ENCODE measurements at regions not wholly inside any gene's neighbourhood (a gene's known extent, or its start where the extent isn't known, plus 50 kb on each side); places are given as distances from the start of the nearest gene placed in this dataset.

DNA sequence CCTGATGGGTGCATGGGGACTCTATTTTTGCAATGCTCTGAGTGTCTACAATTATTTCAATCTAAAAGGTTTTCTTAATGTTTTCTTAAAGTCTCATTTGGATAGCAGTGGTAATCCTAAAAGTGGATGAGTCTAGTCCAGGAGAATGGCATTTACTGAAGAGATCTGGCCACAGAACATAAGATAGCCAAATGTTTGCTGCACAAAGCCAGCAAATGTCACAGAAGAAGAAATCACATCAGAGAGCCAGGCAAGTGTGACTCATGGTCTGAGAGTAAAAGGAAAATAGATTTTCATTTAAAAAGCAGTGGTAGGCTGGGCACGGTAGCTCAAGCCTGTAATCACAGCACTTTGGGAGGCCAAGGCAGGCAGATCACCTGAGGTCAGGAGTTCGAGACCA lies 352.7 kb upstream of the GRAMD2B start:
- DNase-seq (ENCODE audit: low read depth in 2 of 2): no peak

DNA sequence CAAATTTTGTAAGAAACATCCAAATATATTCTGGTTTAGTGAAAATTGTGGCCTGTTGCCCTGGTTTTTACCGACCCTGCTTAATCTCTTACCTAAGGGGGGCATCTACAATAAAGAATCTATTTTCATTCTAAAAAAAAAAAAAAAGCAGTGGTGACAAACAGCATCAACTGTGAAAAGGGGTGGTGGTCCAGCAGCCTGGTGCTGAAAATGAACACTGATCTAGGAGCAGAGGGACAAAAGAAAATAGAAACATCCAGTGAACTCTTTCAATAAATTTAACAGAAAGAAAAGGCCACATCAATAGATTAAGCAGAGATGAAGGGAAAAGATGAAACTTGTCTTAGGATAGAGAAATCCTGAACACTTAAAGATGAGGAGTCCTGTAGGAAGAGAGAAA lies 348.7 kb upstream of the GRAMD2B start:
- DNase-seq (ENCODE audit: low read depth in 2 of 2): no peak

DNA sequence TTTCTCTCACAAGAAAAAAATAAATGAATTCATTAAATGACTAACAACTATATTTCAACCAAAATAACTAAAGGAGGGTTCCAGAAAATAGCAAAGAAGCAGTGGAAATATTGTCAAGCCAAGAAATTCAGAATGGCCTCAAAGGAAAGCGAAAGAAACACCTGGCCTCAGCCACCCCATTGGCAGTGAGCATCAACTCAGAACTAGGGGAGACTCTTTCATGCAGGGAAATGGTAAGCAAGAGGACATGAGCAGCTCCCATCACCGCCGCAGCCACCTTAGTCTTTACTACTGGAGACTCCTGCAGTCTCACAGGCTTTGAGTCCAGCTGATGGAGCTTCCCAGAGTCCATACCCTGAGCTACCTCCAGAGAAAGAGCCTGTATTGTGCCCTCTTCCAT lies 343.9 kb upstream of the GRAMD2B start:
- no peak for DNase-seq (ENCODE audit: low read depth in 2 of 2)

DNA sequence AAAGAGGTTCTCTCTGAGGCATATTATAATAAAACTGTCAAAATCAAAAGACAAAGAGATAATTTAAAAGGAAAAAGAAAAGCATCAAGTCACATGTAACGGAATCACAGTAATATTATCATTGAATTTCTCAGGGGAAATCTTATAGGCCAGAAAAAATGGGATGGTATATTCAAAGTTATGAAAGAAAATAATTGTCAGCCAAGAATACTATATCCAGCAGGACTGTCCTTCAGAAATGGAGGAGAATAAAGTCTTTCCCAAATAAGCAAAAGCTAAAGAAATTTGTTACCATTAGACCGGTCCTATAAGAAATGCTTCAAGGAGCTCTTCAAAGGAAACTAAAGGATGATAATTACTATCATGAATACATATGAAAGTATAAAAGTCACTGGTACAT lies 342.0 kb upstream of the GRAMD2B start:
- DNase-seq (ENCODE audit: low read depth in 2 of 2): no peak

DNA sequence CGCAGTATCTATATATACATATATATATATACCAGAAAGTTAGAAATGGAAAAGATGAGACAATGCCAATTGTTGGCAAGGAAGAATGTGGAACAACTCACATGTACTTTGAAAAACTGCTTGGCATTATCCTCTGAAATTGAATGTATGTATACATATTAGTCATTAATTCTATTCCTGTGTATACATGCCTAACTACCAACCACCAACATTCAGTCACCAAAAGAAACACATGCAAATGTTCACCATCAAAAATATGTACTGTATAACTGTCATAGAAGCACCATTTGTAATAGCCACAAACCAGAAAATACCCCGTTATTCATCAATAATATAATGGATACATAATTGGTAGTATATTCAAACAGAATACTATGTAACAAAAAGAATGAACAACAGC lies 330.2 kb upstream of the GRAMD2B start:
- no peak for DNase-seq (ENCODE audit: low read depth in 2 of 2)

DNA sequence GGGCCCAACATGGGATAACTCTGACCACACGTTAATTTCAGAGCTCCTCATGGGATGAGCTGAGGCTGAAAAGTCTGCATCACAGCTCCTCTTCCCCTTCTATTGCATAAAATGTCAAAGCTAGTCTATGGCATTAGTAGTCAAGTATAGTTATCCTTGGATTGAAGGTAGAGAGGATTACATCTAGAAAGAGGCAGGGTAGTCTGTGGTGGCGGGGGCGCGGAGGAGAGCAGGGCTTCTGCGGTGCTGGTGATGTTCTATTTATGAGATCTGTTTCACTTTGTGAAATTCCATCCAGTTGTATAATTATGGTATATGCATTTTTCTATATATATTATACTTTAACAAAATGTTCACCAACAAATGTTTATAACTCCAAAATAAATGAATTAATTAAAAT lies 329.5 kb upstream of the GRAMD2B start:
- DNase-seq (ENCODE audit: low read depth in 2 of 2): no peak

DNA sequence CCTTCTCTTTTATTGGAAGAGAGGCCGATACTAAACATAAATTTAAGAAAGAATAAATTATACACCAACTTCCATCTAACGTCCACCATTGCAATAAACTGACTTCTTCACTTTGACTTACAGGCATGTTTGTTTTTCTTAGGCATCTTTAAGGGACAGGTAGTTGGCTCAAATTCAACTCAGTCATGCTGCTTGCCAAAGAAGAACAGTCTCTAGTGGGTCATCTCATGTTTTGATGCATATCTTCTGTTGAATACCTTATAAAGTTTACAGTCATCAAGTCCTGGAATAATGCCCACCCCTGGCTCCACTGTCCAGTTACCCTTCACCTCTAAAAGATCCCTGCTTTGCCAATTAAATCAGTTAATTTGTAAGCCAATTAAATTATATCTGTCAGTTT lies 328.2 kb upstream of the GRAMD2B start:
- no peak for DNase-seq (ENCODE audit: low read depth in 2 of 2)

DNA sequence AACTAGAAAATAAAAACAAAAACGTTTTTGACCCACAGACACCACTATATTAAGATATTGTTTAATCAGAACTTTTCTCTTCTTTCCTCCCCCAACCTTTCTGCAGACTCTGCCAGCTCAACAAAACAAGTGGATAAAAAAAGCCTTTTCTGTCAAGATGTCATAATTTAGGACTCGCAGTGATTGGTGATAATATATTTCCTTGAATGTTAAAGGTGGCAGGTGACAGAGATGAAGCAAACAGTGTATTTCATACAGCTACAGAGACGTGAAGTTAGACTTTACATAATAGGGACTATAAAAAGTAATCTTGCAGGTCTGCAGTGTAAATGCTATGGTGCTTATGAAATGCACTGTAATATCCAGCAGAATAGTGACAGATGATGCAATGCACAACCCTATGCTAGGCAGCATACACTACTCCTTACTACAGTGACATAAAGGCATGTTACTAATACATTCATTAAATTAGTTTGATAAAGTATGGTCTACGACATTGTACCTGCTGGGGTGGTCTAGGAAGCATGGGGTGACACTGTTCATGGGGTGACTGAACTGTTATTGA lies 326.7 kb upstream of the GRAMD2B start:
- no peak for DNase-seq (ENCODE audit: low read depth in 2 of 2)

DNA sequence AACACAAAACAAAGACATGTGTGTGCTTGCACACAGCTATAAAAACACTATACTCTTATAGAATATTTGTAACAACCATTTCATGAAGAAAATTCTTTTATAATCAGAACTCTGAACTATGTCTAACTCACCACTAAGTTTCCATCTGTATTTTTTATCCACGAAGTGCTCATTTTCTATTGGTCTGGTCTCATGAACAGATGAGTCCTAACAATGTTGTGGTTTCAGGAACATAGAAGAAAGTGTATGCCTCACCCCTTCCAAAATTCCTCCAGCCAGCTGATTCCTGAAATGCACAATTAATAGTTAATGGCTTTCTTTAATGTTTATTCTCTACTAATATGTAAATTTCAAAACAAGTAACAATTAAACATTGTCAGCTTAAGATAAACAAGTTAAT lies 325.3 kb upstream of the GRAMD2B start:
- DNase-seq (ENCODE audit: low read depth in 2 of 2): no peak

DNA sequence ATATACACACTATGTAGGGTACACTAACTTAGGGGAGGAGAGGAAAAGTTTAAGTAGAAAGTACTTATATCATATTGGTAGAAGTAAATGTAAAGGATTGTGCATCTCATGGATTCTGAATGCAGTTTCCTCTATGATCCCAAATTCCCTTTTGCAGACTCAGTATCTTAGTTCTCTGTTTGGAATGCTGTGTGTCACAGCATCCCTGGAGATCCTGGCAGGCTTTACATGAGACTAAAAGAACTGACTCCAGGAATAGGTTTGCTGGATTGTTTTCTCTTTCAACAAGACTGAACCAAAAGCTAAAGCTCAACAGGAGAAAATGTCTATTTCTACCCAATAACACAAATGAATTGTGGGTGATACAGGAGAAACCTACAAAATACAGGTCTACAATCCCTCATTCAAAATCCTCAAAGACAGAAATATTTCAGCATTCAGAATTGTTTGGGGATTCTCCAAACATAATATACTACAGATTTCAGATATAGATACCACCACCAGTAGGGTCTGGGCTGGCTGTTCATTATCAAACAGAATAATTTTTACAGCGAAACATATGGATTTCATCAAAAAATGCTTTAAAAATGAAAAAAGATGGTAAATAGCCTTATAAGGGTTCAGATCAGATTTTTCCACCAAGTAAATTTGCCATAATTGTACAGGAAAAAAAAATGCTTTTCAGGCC lies 324.7 kb upstream of the GRAMD2B start:
- DNase-seq (ENCODE audit: low read depth in 2 of 2): no peak

DNA sequence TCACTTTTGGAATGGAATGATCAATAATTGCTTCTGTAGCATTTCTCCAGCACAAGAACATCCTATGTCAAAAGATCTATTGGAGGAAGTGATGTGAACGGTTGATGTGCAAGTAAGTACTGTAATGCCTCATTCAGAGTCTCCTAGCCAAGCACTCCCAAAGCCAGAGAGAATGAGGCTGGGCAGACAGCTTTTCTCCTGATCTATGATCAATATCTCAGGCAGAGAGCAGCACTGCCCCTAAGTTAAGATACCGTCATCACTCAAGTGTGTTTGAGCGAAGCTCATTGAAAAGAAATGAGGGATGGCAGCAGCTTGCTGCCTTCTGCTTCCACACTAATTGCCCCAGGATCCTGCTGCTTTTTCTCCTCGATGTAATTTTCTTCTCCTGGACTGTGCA lies 324.1 kb upstream of the GRAMD2B start:
- no peak for DNase-seq (ENCODE audit: low read depth in 2 of 2)

DNA sequence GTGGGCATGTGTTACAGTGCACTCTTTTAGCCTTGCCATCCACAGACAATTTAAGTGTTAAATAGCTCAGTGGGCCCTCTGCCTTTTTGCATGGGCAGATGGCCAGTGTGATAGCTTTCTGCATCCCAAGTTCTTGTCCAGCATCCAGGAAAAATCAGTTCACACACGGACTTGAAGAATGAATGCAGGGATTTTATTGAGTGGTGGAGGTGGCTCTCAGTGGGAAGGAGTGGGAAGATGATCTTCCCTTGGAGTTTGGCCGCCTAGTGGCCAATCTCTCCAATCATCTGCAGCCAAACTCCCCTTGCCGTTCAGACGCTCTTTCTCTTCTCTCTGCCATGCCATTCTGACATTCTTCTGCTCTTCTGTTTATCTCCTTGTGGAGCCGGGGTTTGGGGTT lies 322.4 kb upstream of the GRAMD2B start:
- DNase-seq (ENCODE audit: low read depth in 2 of 2): peak in 1 of 2 donors; percentile 2

DNA sequence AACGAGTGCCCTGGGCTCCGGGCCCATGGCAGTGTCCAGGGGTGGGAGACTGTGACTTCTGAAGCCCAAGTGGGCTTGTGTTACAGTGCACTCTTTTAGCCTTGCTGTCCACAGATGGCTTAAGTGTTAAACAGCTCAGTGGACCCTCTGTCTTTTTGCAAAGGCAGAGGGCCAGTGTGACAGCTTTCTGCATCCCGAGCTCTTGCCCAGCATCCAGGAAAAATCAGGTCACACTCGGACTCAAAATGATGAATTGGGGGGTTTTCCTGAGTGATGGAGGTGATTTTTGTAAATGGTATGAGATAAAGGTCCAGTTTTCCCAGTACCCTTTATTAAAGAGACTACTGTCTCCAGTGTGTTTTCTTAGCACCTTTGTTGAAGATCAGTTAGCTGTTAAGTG lies 321.3 kb upstream of the GRAMD2B start:
- DNase-seq (ENCODE audit: low read depth in 2 of 2): no peak

DNA sequence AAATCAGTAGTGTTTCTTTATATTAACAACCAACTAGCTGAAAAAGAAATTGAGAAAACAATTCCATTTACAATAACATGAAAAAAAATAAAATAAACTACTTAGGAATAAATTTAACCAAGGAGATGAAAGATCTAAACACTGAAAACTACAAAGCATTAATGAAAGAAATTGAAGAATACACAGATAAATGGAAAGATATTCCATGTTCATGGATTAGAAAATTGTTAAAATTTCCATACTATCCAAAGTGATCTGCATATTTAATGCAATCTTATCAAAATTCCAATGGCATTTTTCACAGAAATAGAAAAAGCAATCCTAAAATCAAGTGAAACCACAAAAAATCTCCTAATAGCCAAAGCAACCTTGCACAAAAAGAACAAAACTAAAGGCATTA lies 320.2 kb upstream of the GRAMD2B start:
- no peak for DNase-seq (ENCODE audit: low read depth in 2 of 2)

DNA sequence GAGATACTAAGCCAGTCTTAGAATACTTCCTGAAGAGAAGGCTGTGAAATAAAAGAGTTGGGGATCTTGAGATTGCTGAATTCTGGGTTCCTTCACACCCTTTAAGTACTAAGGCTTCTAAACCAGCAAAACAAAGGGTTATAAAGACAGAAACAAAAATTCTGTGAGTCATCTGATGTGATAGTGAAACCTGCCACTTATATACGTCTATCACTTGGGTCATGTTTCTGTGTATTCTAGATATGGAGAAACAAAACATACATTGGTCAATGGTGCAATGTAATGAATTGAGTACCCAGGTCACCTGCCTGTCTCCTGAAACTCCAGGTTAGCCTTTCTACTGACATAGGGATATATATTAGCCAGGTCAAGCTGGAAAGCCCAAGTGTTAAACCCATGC lies 319.3 kb upstream of the GRAMD2B start:
- DNase-seq (ENCODE audit: low read depth in 2 of 2): no peak

DNA sequence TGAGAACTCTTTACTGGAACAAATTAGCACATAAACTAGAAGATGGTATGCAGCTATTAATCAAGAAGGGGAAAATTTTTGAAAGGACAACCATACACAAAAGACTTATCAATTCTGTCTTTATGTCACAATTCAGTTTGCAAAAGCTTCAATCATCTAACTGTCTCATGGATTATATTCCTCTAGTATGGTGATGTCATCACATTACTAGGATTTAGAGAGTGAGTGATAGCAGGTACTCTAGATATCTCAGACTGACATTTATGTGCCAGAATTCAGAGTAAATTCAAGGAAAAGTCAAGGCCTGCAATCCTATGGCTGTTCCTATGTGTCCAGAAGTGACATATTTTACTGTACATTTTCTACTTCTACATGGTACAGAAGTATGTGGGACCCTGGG lies 318.9 kb upstream of the GRAMD2B start:
- no peak for DNase-seq (ENCODE audit: low read depth in 2 of 2)

DNA sequence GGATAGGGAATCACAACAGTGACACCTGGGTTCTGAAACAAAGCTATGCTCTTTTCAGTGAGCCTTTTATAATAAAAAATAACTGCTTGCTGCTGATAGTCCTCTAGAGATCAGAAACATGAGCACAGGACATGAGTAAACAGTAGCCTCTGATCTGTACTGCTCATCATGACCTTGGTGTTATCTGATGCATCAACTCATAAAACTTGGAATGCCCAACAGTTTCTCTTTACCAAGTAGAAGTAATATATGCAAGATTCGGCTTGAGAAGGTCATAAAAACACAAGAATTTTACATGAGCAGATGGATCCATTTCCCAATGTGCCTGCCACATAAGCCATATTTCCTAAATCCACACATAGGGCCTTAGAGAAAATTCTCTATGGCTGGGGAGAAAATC lies 318.3 kb upstream of the GRAMD2B start:
- DNase-seq (ENCODE audit: low read depth in 2 of 2): no peak

DNA sequence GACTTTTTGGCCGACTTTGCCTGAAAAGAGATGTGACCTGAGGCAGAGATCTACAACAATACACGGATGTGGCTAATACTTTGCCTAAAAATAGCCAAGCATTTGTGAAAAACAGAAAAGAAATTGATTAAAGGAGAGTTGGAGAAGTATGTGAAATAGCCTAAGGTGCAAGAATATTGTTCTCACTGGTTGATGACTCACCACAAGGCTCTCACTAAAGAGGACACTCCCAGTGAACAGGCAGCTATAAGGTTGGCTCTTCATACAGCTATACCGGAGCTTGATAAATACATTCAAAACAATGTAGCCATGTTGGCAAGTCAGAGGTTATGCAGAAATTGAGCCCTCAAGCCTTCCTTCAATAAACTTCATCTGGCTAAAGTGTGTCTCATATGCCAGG lies 317.2 kb upstream of the GRAMD2B start:
- DNase-seq (ENCODE audit: low read depth in 2 of 2): no peak

DNA sequence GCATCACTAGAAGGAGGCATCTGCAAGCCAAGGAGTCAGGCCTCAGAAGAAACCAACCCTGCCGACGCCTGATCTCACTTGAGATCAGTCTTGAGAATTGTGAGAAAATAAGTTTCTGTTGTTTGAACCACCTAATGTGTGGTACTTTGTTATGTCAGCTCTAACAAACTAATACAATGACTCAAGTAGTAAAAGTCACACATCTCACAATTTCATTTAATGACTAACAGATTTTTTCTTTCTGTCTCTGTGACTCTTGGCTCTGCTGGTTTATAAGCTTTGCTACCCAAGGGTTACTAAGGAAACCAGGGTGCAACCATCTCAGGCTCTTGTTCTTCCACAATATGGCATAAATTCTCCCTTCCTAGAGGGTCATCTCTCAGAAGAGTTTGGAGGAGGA lies 315.8 kb upstream of the GRAMD2B start:
- DNase-seq (ENCODE audit: low read depth in 2 of 2): no peak

DNA sequence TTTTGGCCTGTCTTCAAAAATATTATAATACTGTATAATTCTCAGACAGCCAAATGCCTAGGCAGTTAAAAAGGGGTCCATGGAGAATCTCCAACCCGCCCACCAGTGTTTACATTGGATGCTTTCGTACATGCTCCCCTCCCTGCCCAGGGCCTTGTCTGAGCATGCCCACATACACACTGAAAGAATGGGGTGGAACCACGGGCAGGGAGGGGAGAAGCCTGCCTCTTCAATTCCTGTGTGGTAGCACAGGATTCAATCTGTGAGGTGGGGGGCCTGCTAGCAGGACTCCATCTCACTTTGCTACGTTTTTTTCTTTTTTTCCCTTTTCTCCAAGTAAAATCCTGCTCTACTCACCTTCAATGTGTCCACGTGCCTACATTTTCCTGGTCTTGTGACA lies 314.7 kb upstream of the GRAMD2B start:
- no peak for DNase-seq (ENCODE audit: low read depth in 2 of 2)

DNA sequence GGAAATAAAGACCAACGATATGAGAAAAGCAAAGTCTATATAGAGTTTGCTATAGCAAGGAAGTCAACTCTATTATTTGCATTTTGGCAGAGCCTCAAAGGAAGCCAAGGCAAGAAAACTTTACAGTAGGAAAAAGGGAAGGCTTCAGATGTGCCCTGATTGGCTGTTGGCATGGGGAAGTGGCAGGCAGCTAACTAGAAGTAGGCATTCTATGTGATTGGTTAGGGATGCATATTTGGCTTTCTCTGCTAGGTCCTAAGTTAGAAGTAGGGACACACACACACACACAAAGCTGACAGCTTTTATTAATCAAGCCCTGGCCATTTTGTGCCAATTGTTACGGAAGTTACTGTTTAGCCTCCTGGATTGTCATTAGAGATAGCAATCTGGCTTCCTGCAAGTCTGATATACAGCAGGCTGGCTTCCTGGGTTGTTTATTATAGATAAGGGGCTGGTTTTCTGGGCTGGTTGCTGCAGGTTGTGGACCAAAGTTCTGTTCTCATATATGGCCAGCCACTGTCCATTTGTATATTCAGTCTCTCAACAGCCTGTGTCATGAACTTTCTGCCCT lies 308.1 kb upstream of the GRAMD2B start:
- no peak for DNase-seq (ENCODE audit: low read depth in 2 of 2)

DNA sequence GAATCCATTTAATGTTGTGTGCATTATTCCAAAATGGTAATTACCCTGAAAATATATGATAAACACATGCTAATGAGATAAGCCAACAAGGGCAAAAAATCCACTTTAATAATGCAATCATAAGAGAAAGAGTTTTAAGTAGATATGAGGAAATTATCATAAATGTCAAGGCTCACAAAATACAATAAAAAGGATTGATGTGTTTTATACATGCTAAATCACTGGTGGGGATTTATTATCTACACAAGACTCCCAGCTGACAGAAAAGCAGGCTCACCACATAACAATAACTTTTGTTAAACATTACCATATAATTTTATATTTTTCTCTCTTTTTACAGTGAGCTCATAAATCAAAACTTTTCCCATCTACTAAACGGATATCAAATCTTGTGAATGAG lies 306.2 kb upstream of the GRAMD2B start:
- no peak for DNase-seq (ENCODE audit: low read depth in 2 of 2)

DNA sequence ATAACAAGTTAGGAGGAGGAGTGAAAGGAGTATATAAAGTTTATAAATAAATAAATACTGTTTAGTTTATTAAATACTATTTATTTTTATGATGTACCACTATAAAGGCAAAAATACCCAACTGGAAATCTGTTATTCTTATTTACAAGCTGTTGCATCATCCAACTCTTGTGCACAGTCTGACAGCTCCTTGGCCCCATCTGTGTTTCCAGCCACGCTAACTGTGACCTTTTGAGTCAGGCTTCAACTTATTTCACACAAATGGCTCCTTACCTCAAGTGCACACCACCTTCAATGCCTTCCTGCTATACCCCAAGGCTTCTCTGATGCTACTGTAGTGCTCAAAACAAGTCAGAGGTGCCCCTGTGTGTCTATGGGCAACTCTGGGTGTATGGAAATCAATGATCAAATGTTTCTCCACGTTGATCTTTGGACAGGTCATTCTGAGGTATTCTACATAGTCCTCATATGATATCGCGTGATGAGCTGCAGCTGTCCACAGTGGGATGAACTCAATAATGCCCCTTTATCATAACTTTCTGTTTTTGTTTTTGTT lies 303.2 kb upstream of the GRAMD2B start:
- DNase-seq (ENCODE audit: low read depth in 2 of 2): no peak
